ENCODE measurements at regions not wholly inside any gene's neighbourhood (a gene's known extent, or its start where the extent isn't known, plus 50 kb on each side); places are given as distances from the start of the nearest gene placed in this dataset.

- ATAC-seq (no peak), DNase-seq (no peak)
- H3K4me1 ChIP-seq, result no peaks in the 10 kb centered on the region
- no peaks in the 10 kb centered on the region for H3K27me3 ChIP-seq
- intact Hi-C loops (cut with DNase I; ENCODE audit: low total_unique reads), result no loop called here
- TF ChIP-seq CTCF (IDR thresholded peaks at IDR 0.05 in 4 of 5, conservative IDR thresholded peaks at IDR 0.05 in 1 of 5), result no peak
- TF ChIP-seq POLR2A (IDR thresholded peaks at IDR 0.05), result no peak
- in situ Hi-C loops (cut with MboI; ENCODE audit: low sequenced_read_pairs in 4 of 4), result no loop called here
- no peaks in the 10 kb centered on the region for H3K36me3 ChIP-seq
- H3K4me3 ChIP-seq, result no peak overlapping the region
- H3K9me3 ChIP-seq, result no peaks in the 10 kb centered on the region
- H3K27ac ChIP-seq, result no peak overlapping the region
These were observed 160.8 kb upstream of the SAMSN1 start for GRCh38 chr21:14706712-14707510.

GRCh38 chr21:14699433-14700407, 153.6 kb upstream of the SAMSN1 start:
- ATAC-seq, result no peak

GRCh38 chr21:14697769-14698168, 151.7 kb upstream of the SAMSN1 start:
- in situ Hi-C loops (cut with MboI; ENCODE audit: low sequenced_read_pairs in 4 of 4), result no loop called here
- intact Hi-C loops (cut with DNase I; ENCODE audit: low total_unique reads), result no loop called here

More at GRCh38 chr21:14699433-14700407, 153.6 kb upstream of the SAMSN1 start:
- intact Hi-C loops (cut with DNase I; ENCODE audit: low total_unique reads) (no loop called here), in situ Hi-C loops (cut with MboI; ENCODE audit: low sequenced_read_pairs in 4 of 4) (no loop called here)
- H3K27me3 ChIP-seq, result no peaks in the 10 kb centered on the region
- no peak for DNase-seq
- H3K27ac ChIP-seq, result no peak overlapping the region
- H3K4me1 ChIP-seq, result no peaks in the 10 kb centered on the region
- H3K4me3 ChIP-seq, result no peak overlapping the region
- TF ChIP-seq POLR2A (IDR thresholded peaks at IDR 0.05) (no peak), CTCF (IDR thresholded peaks at IDR 0.05 in 4 of 5, conservative IDR thresholded peaks at IDR 0.05 in 1 of 5) (no peak)
- H3K36me3 ChIP-seq, result no peaks in the 10 kb centered on the region
- H3K9me3 ChIP-seq, result no peaks in the 10 kb centered on the region

GRCh38 chr21:14694817-14695216, 148.7 kb upstream of the SAMSN1 start:
- intact Hi-C loops (cut with DNase I; ENCODE audit: low total_unique reads) (no loop called here), in situ Hi-C loops (cut with MboI; ENCODE audit: low sequenced_read_pairs in 4 of 4) (no loop called here)
- Histone ChIP-seq H3K27me3 (no peaks in the 10 kb centered on the region), H3K9me3 (no peaks in the 10 kb centered on the region), H3K36me3 (no peaks in the 10 kb centered on the region), H3K27ac (no peak overlapping the region), H3K4me3 (no peak overlapping the region), H3K4me1 (no peaks in the 10 kb centered on the region)
- TF ChIP-seq POLR2A (IDR thresholded peaks at IDR 0.05) (no peak), CTCF (IDR thresholded peaks at IDR 0.05 in 4 of 5, conservative IDR thresholded peaks at IDR 0.05 in 1 of 5) (no peak)
- no peak for ATAC-seq
- no peak for DNase-seq

More at GRCh38 chr21:14697769-14698168, 151.7 kb upstream of the SAMSN1 start:
- ATAC-seq (no peak), DNase-seq (no peak)
- Histone ChIP-seq H3K4me1 (no peaks in the 10 kb centered on the region), H3K4me3 (no peak overlapping the region), H3K9me3 (no peaks in the 10 kb centered on the region), H3K27ac (no peak overlapping the region), H3K36me3 (no peaks in the 10 kb centered on the region), H3K27me3 (no peaks in the 10 kb centered on the region)
- TF ChIP-seq CTCF (IDR thresholded peaks at IDR 0.05 in 4 of 5, conservative IDR thresholded peaks at IDR 0.05 in 1 of 5) (no peak), POLR2A (IDR thresholded peaks at IDR 0.05) (no peak)
